Neural cell (in vitro differentiated cells): ENCODE measurements at regions not wholly inside any gene's neighbourhood (a gene's known extent, or its start where the extent isn't known, plus 50 kb on each side); places are given as distances from the start of the nearest gene placed in this dataset.

Experiments
- EZH2 ChIP-seq: fragments of 200-600, 300-800 bp; shearing (Covaris generic), sonication (generic); IDR thresholded peaks from 2 replicates; pipeline ENCODE4 v1.6.1; 2014; ENCODE audit warnings: antibody characterized with exemption, low read length, borderline replicate concordance, mild to moderate bottlenecking; ENCODE audit not compliant: insufficient read depth, poor library complexity, severe bottlenecking
- TF ChIP-seq, protein P1 (sequence below): fragments of 450-650 bp; IDR thresholded peaks from 2 replicates; pipeline ENCODE4 v1.5.1; 2014; ENCODE audit warnings: antibody characterized with exemption, mild to moderate bottlenecking, moderate library complexity; ENCODE audit not compliant: poor library complexity, severe bottlenecking

DNA sequence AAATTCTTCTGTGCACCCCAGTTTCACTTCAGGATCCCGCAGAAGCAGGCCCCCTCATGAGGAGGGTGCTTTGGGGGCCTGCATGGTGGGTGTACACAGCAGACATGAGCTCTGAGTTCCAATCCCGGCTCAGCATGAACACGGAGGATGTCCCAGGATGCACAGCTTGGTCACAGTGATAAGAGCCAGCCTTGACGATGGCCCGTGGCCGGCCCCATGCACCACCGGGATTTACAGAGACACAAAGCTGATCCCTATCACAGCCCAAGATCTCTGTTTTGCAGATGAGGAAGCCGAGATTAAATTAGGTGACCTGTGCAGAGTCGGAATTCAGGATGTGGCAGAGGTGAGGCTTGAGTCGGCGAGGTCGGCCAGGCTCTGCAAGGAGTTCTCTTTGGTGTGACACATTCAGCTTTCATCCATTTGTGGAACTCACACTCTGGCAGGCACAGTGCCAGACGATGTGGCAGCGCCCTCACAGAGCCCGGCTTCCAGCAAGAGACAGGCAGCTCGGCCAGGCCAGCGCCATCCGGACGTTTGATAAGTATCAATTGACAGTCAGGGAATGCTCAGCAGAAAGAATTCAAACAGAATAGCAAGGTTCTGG is 456.3 kb upstream of the MYT1L start:
- no peak for TF ChIP-seq EZH2
- TF ChIP-seq, protein P1, sequence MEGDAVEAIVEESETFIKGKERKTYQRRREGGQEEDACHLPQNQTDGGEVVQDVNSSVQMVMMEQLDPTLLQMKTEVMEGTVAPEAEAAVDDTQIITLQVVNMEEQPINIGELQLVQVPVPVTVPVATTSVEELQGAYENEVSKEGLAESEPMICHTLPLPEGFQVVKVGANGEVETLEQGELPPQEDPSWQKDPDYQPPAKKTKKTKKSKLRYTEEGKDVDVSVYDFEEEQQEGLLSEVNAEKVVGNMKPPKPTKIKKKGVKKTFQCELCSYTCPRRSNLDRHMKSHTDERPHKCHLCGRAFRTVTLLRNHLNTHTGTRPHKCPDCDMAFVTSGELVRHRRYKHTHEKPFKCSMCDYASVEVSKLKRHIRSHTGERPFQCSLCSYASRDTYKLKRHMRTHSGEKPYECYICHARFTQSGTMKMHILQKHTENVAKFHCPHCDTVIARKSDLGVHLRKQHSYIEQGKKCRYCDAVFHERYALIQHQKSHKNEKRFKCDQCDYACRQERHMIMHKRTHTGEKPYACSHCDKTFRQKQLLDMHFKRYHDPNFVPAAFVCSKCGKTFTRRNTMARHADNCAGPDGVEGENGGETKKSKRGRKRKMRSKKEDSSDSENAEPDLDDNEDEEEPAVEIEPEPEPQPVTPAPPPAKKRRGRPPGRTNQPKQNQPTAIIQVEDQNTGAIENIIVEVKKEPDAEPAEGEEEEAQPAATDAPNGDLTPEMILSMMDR = no peak
